HG02981 (cell line): ENCODE measurements at regions not wholly inside any gene's neighbourhood (a gene's known extent, or its start where the extent isn't known, plus 50 kb on each side); places are given as distances from the start of the nearest gene placed in this dataset.

Experiments
- ATAC-seq: cut with Tn5 transposase; IDR thresholded peaks from one replicate; pipeline ENCODE4 v1.9.1; 2021; ENCODE audit warnings: mild to moderate bottlenecking, moderate library complexity; ENCODE audit not compliant: unreplicated experiment

GRCh38 chr3:35946121-35946853, 307.0 kb downstream of the ARPP21 start:
- ATAC-seq = no peak

GRCh38 chr3:35946854-35947515, 307.7 kb downstream of the ARPP21 start:
- ATAC-seq = no peak

- ATAC-seq = no peak
These were observed 310.7 kb downstream of the ARPP21 start for GRCh38 chr3:35950021-35950420.

- ATAC-seq = no peak
These were observed 315.1 kb downstream of the ARPP21 start for GRCh38 chr3:35954413-35954812.

GRCh38 chr3:35965908-35966307, 326.6 kb downstream of the ARPP21 start:
- no peak for ATAC-seq

GRCh38 chr3:35966629-35967464, 327.5 kb downstream of the ARPP21 start:
- ATAC-seq = no peak

GRCh38 chr3:35968043-35968622, 328.8 kb downstream of the ARPP21 start:
- no peak for ATAC-seq

- ATAC-seq = no peak
These were observed 330.1 kb downstream of the ARPP21 start for GRCh38 chr3:35969406-35969805.

GRCh38 chr3:35970793-35971192, 331.5 kb downstream of the ARPP21 start:
- ATAC-seq = no peak

- no peak for ATAC-seq
These were observed 332.4 kb downstream of the ARPP21 start for GRCh38 chr3:35971686-35972085.

- no peak for ATAC-seq
These were observed 335.5 kb downstream of the ARPP21 start for GRCh38 chr3:35974872-35975271.

- ATAC-seq = no peak
These were observed 346.8 kb downstream of the ARPP21 start for GRCh38 chr3:35986161-35986560.

- ATAC-seq = no peak
These were observed 348.1 kb downstream of the ARPP21 start for GRCh38 chr3:35987386-35987785.

GRCh38 chr3:35992041-35992440, 352.7 kb downstream of the ARPP21 start:
- ATAC-seq = no peak

GRCh38 chr3:36011791-36012190, 368.5 kb upstream of the STAC start:
- ATAC-seq = no peak

- ATAC-seq = no peak
These were observed 366.9 kb upstream of the STAC start for GRCh38 chr3:36013425-36013824.

GRCh38 chr3:36025232-36025631, 355.1 kb upstream of the STAC start:
- ATAC-seq = no peak

- ATAC-seq = no peak
These were observed 347.9 kb upstream of the STAC start for GRCh38 chr3:36032180-36033047.

GRCh38 chr3:36058404-36059030, 321.8 kb upstream of the STAC start:
- ATAC-seq = no peak

GRCh38 chr3:36060950-36061349, 319.4 kb upstream of the STAC start:
- no peak for ATAC-seq
